ENCODE measurements at regions not wholly inside any gene's neighbourhood (a gene's known extent, or its start where the extent isn't known, plus 50 kb on each side); places are given as distances from the start of the nearest gene placed in this dataset.

DNA sequence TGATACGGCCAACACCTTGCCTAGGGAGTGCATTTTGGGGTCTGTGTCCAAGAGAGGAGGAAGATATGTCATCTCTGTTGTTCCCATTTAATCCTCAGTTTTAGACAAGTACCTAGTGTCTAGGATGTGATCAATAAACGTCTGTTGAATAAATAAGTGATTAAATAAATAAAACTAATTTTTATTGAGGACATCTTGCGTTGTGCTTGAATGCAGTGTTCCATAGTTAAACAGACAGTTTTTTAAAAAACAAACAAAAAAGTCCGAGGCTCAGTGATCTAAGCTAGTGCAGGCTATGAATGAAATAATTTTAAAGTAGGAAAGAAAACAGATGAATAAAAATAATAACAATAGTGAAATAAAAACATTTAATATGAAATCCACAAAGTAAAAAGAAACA lies 283.0 kb upstream of the MAF start:
- TF ChIP-seq, protein P1, sequence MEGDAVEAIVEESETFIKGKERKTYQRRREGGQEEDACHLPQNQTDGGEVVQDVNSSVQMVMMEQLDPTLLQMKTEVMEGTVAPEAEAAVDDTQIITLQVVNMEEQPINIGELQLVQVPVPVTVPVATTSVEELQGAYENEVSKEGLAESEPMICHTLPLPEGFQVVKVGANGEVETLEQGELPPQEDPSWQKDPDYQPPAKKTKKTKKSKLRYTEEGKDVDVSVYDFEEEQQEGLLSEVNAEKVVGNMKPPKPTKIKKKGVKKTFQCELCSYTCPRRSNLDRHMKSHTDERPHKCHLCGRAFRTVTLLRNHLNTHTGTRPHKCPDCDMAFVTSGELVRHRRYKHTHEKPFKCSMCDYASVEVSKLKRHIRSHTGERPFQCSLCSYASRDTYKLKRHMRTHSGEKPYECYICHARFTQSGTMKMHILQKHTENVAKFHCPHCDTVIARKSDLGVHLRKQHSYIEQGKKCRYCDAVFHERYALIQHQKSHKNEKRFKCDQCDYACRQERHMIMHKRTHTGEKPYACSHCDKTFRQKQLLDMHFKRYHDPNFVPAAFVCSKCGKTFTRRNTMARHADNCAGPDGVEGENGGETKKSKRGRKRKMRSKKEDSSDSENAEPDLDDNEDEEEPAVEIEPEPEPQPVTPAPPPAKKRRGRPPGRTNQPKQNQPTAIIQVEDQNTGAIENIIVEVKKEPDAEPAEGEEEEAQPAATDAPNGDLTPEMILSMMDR (IDR thresholded peaks at IDR 0.05): no peak
- no peak for TF ChIP-seq POLR2A (IDR thresholded peaks at IDR 0.05)

Data from right lobe of liver (tissue), 4 donors.